GM21717 (cell line): ENCODE measurements at regions not wholly inside any gene's neighbourhood (a gene's known extent, or its start where the extent isn't known, plus 50 kb on each side); places are given as distances from the start of the nearest gene placed in this dataset.

ENCODE experiments used
- ATAC-seq: cut with Tn5 transposase; IDR thresholded peaks from one replicate; pipeline ENCODE4 v1.9.1; 2021; ENCODE audit warnings: mild to moderate bottlenecking, moderate library complexity; ENCODE audit not compliant: unreplicated experiment

- no peak for ATAC-seq
Measured at GRCh38 chr21:16965424-16965823, 547.4 kb upstream of the CXADR start.

GRCh38 chr21:16968436-16968835, 544.4 kb upstream of the CXADR start:
- ATAC-seq: no peak

GRCh38 chr21:16969636-16970035, 543.2 kb upstream of the CXADR start:
- no peak for ATAC-seq

- ATAC-seq: no peak
Measured at GRCh38 chr21:16974060-16974459, 538.8 kb upstream of the CXADR start.

GRCh38 chr21:16976193-16976592, 536.6 kb upstream of the CXADR start:
- no peak for ATAC-seq

- no peak for ATAC-seq
Measured at GRCh38 chr21:16978309-16978895, 534.4 kb upstream of the CXADR start.

GRCh38 chr21:16979574-16979973, 533.3 kb upstream of the CXADR start:
- ATAC-seq: no peak

GRCh38 chr21:16983420-16983819, 529.4 kb upstream of the CXADR start:
- no peak for ATAC-seq

GRCh38 chr21:16992448-16992847, 520.4 kb upstream of the CXADR start:
- no peak for ATAC-seq

- no peak for ATAC-seq
Measured at GRCh38 chr21:16993416-16994038, 519.3 kb upstream of the CXADR start.

- ATAC-seq: no peak
Measured at GRCh38 chr21:17002594-17003257, 510.1 kb upstream of the CXADR start.

- ATAC-seq: no peak
Measured at GRCh38 chr21:17003258-17003615, 509.6 kb upstream of the CXADR start.

GRCh38 chr21:17003763-17004373, 509.0 kb upstream of the CXADR start:
- ATAC-seq: no peak

GRCh38 chr21:17032141-17032655, 480.6 kb upstream of the CXADR start:
- ATAC-seq: no peak

GRCh38 chr21:17044696-17045095, 468.1 kb upstream of the CXADR start:
- no peak for ATAC-seq

GRCh38 chr21:17045214-17045853, 467.5 kb upstream of the CXADR start:
- ATAC-seq: no peak

GRCh38 chr21:17048974-17049373, 463.9 kb upstream of the CXADR start:
- no peak for ATAC-seq

- ATAC-seq: no peak
Measured at GRCh38 chr21:17050156-17050555, 462.7 kb upstream of the CXADR start.

GRCh38 chr21:17050646-17051045, 462.2 kb upstream of the CXADR start:
- ATAC-seq: no peak

GRCh38 chr21:17051054-17051453, 461.8 kb upstream of the CXADR start:
- ATAC-seq: no peak

GRCh38 chr21:17053321-17053720, 459.5 kb upstream of the CXADR start:
- no peak for ATAC-seq
